T-helper 22 cell (primary cell): ENCODE measurements at regions not wholly inside any gene's neighbourhood (a gene's known extent, or its start where the extent isn't known, plus 50 kb on each side); places are given as distances from the start of the nearest gene placed in this dataset.
"Not testable (repeated sequence)": the region's sequence is repeated elsewhere in the genome, so short reads cannot be mapped to it uniquely, and the experiment has no call there.

ENCODE experiments used
- DNase-seq: peaks from one replicate; pipeline ENCODE4 v3.0.0-alpha.2; 2020; ENCODE audit warnings: low read depth

- DNase-seq: no peak
These were observed 438.2 kb downstream of the SOX9 start for GRCh38 chr17:72558971-72559476.

- DNase-seq: no peak
These were observed 439.8 kb downstream of the SOX9 start for GRCh38 chr17:72560303-72561247.

GRCh38 chr17:72561266-72561665 is 440.4 kb downstream of the SOX9 start:
- DNase-seq: no peak

GRCh38 chr17:72561680-72562079 is 440.9 kb downstream of the SOX9 start:
- DNase-seq: no peak

- DNase-seq: no peak
These were observed 441.9 kb downstream of the SOX9 start for GRCh38 chr17:72562615-72563188.

- DNase-seq: no peak
These were observed 443.1 kb downstream of the SOX9 start for GRCh38 chr17:72563952-72564351.

- no peak for DNase-seq
These were observed 444.2 kb downstream of the SOX9 start for GRCh38 chr17:72565006-72565405.

- no peak for DNase-seq
These were observed 444.9 kb downstream of the SOX9 start for GRCh38 chr17:72565758-72566157.

- no peak for DNase-seq
These were observed 446.1 kb downstream of the SOX9 start for GRCh38 chr17:72566671-72567484.

GRCh38 chr17:72567774-72568173 is 447.0 kb downstream of the SOX9 start:
- no peak for DNase-seq

- no peak for DNase-seq
These were observed 448.5 kb downstream of the SOX9 start for GRCh38 chr17:72569148-72569946.

- DNase-seq: no peak
These were observed 451.1 kb downstream of the SOX9 start for GRCh38 chr17:72571813-72572396.

- DNase-seq: no peak
These were observed 452.0 kb downstream of the SOX9 start for GRCh38 chr17:72572604-72573491.

- DNase-seq: not testable (repeated sequence)
These were observed 452.6 kb downstream of the SOX9 start for GRCh38 chr17:72573492-72573801.

GRCh38 chr17:72574675-72575510 is 454.1 kb downstream of the SOX9 start:
- DNase-seq: no peak

- DNase-seq: no peak
These were observed 454.9 kb downstream of the SOX9 start for GRCh38 chr17:72575542-72576233.

GRCh38 chr17:72576289-72576759 is 455.5 kb downstream of the SOX9 start:
- DNase-seq: no peak

- no peak for DNase-seq
These were observed 458.1 kb downstream of the SOX9 start for GRCh38 chr17:72578817-72579470.
